AG09309 (cell line): ENCODE measurements at regions not wholly inside any gene's neighbourhood (a gene's known extent, or its start where the extent isn't known, plus 50 kb on each side); places are given as distances from the start of the nearest gene placed in this dataset.

Source experiments
- DNase-seq: peaks from one replicate; pipeline ENCODE4 v3.0.0-alpha.2; 2010; ENCODE audit warnings: low read depth
- H3K4me3 ChIP-seq: 2 replicates; pipeline ENCODE4 v1.5.1; 2011; ENCODE audit warnings: mild to moderate bottlenecking, low read depth, low read length, moderate library complexity; ENCODE audit not compliant: control insufficient read depth
- CTCF ChIP-seq: IDR thresholded peaks from 2 replicates; pipeline ENCODE4 v1.5.1; 2011; ENCODE audit warnings: mild to moderate bottlenecking, low read depth, low read length, inconsistent platforms; ENCODE audit not compliant: insufficient read depth, control insufficient read depth; ENCODE audit errors: missing control alignments

DNA sequence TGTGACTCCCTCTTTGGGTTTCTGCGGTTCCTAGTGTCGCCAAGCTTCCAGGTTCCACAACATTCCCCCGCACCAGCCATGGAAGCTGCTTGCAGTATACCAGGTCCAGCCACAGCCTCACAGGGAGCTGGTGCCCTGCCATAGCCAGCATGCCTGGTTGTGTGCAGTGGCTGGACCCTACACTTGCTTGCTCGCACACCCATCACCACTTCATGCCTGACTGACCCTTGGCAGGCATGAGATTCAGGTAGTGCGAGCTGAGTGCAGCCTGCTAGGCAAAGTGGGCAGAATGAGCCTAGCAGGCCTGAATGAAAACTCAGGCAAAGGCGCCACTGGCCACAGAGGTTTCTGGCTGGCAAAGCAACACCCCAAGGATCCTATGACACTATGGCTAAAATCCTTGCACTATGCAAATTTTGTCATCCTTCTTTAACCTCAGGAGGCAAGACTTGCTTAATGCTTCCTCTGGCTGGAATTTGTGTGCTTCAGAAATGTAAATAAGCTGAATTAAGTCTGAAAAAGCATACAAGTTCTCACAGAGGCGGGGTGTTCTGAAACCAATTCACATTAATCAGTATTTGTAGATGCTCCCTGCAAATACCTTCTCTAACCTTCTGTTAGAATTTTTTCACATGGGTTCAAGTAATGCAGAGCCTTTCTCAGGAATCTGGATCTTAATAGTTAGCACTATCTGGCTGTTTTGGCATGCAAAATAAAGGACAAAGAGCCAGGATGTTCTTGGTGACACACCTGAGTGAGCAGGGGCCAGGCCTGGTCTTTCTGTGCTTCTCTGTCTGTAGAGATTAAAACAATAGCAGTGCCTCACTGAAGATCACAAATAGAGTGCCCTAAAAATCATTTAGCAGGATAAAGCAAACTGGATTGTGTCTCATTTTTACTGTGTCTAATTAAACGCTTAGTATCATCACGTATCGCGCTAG, 256.9 kb downstream of the GPATCH2 start:
- no peak for DNase-seq
- TF ChIP-seq CTCF: no peak

GRCh38 chr1:217372049-217372970, 258.6 kb downstream of the GPATCH2 start:
- TF ChIP-seq CTCF: no peak
- no peak overlapping the region for H3K4me3 ChIP-seq
- no peak for DNase-seq

More for the DNA sequence above, 256.9 kb downstream of the GPATCH2 start:
- no peak overlapping the region for H3K4me3 ChIP-seq

GRCh38 chr1:217370757-217371156, 260.1 kb downstream of the GPATCH2 start:
- no peak overlapping the region for H3K4me3 ChIP-seq
- TF ChIP-seq CTCF: no peak
- DNase-seq: no peak

DNA sequence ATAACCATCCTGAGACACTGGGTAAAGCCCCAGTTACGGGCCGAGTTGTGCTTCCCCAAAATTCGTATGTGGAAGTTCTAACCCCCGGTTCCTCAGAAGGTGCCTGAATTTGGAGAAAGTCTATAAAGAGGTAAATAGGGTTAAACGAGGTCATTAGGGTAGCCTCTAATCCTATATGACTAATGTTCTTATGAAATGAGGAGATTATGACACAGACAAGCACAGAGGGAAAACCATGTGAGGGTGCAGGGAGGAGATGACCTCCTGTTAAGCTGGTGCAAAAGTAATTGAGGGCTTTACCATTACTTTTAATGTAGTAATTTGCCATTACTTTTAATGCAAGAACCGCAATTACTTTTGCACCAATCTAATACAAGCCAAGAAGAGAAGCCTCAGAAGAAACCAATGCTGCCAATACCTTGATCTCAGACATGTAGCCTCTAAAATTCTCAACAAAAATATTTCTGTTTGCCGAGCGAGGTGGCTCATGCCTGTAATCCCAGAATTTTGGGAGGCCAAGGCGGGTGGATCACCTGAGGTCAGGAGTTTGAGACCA, 260.8 kb downstream of the GPATCH2 start:
- no peak for DNase-seq
- no peak overlapping the region for H3K4me3 ChIP-seq
- no peak for TF ChIP-seq CTCF

GRCh38 chr1:217369271-217369981, 261.5 kb downstream of the GPATCH2 start:
- no peak for DNase-seq
- H3K4me3 ChIP-seq: no peak overlapping the region

More at GRCh38 chr1:217369271-217369981, 261.5 kb downstream of the GPATCH2 start:
- no peak for TF ChIP-seq CTCF
